ENCODE measurements at regions not wholly inside any gene's neighbourhood (a gene's known extent, or its start where the extent isn't known, plus 50 kb on each side); places are given as distances from the start of the nearest gene placed in this dataset.

DNA sequence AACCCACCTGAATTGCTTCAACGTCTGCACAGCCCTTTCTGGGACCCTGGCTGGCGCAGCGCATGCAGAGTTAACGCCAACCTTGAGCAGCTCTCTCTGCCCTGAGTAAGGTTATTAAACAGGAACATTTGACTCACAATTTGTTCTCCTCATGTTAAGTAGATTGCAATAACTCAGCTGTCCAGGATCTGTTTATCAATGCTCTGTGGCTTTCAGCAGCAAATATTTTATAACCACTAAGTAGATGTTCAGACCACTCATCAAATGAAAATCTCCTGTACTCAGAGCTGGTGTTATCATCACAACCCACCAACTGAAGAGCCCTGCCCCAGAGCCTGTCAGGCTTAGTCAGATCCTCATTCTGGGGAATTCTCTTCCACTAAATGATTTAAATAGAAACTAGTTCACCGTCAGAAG, 403.0 kb downstream of the ZNF608 start:
- DNase-seq (ENCODE audit: low read depth, low spot score) = no peak
- no peaks in the 10 kb centered on the region for H3K36me3 ChIP-seq (ENCODE audit: insufficient read depth, low read length)

DNA sequence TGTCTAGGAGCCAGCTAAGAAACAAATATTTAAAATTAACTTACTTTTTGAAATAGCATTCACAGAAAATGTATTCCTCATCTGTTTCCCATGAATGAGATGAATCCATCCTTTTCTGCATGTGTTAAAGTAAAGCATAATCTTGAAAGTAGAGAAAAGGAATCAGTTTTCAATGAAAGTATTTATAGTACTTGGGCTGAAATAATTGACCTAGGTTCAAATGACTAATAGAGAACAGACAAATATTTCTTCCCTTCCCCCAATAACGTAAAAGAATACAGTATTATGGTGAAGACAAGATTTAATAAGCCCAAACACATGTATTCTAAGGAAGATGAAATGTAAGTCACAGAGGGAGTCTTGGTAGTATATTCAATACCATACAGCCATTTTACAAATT, 403.5 kb downstream of the ZNF608 start:
- Histone ChIP-seq H3K27ac (no peak overlapping the region), H3K9ac (ENCODE audit: insufficient read length) (no peak overlapping the region)

More for the DNA sequence above, 403.0 kb downstream of the ZNF608 start:
- no peak overlapping the region for H3K9ac ChIP-seq (ENCODE audit: insufficient read length)
- no peak overlapping the region for H3K4me3 ChIP-seq
- no peaks in the 10 kb centered on the region for H3K9me3 ChIP-seq (ENCODE audit: low read depth, low read length)
- TF ChIP-seq EZH2 (IDR thresholded peaks at IDR 0.05) (no peak), POLR2AphosphoS5 (IDR thresholded peaks at IDR 0.05; ENCODE audit: borderline replicate concordance, low read depth, low read length) (no peak), FOXP2 (optimal IDR thresholded peaks at IDR 0.05; ENCODE audit: control extremely low read depth, extremely low read length, insufficient read depth) (no peak)
- H3K27ac ChIP-seq = no peak overlapping the region

DNA sequence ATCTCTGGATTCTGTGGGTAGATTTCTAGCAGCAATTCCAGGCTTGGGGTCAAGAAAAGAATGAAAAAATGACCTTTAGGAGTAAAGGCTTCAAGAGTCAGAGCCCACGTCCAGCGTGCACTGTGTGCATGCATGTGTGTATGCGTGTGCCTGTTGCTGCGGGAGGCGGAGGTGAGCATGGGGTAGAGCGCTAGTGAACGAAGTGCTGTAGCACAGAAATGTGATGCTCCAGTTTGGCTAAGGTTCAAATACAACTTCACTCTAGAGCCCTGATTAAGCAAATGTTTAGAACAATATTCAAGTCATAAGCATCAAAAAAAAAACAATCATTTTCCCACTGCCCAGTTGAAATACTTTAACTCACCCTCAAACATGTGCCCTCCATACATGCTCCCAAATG, 403.9 kb downstream of the ZNF608 start:
- Histone ChIP-seq H3K4me3 (no peak overlapping the region), H3K27ac (no peak overlapping the region), H3K9me3 (ENCODE audit: low read depth, low read length) (no peaks in the 10 kb centered on the region), H3K9ac (ENCODE audit: insufficient read length) (no peak overlapping the region), H3K36me3 (ENCODE audit: insufficient read depth, low read length) (no peaks in the 10 kb centered on the region)
- DNase-seq (ENCODE audit: low read depth, low spot score) = no peak
- TF ChIP-seq POLR2AphosphoS5 (IDR thresholded peaks at IDR 0.05; ENCODE audit: borderline replicate concordance, low read depth, low read length) (no peak), EZH2 (IDR thresholded peaks at IDR 0.05) (no peak), FOXP2 (optimal IDR thresholded peaks at IDR 0.05; ENCODE audit: control extremely low read depth, extremely low read length, insufficient read depth) (no peak)

More for the DNA sequence above, 403.5 kb downstream of the ZNF608 start:
- no peak for TF ChIP-seq POLR2AphosphoS5 (IDR thresholded peaks at IDR 0.05; ENCODE audit: borderline replicate concordance, low read depth, low read length)
- no peak for TF ChIP-seq EZH2 (IDR thresholded peaks at IDR 0.05)
- no peak for TF ChIP-seq FOXP2 (optimal IDR thresholded peaks at IDR 0.05; ENCODE audit: control extremely low read depth, extremely low read length, insufficient read depth)
- Histone ChIP-seq H3K9me3 (ENCODE audit: low read depth, low read length) (no peaks in the 10 kb centered on the region), H3K36me3 (ENCODE audit: insufficient read depth, low read length) (no peaks in the 10 kb centered on the region), H3K4me3 (no peak overlapping the region)
- DNase-seq (ENCODE audit: low read depth, low spot score) = no peak

DNA sequence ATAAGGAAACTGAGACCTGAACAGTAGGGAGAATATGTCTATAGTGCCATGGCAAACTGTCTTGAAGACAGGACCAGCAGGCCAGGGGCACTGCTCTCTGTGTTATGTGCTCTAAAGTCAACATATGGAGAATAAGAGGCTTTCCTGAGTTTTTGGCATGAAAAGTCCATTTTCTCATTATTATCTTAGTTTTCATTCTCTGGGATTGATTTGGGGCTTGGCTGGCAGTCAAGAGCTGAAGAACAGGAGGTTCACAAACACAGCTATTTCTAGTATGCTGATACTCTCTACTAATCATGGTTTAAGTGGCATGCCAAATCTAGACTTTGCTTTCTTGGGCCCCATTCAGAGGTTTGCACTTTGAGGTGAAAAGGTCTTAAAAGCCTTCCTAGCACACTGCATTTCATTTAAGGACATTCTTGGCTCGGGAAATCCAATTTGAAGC, 404.4 kb downstream of the ZNF608 start:
- Histone ChIP-seq H3K36me3 (ENCODE audit: insufficient read depth, low read length) (no peaks in the 10 kb centered on the region), H3K27ac (no peak overlapping the region), H3K4me3 (no peak overlapping the region), H3K9me3 (ENCODE audit: low read depth, low read length) (no peaks in the 10 kb centered on the region), H3K9ac (ENCODE audit: insufficient read length) (no peak overlapping the region)
- DNase-seq (ENCODE audit: low read depth, low spot score) = no peak
- TF ChIP-seq EZH2 (IDR thresholded peaks at IDR 0.05) (no peak), FOXP2 (optimal IDR thresholded peaks at IDR 0.05; ENCODE audit: control extremely low read depth, extremely low read length, insufficient read depth) (no peak), POLR2AphosphoS5 (IDR thresholded peaks at IDR 0.05; ENCODE audit: borderline replicate concordance, low read depth, low read length) (no peak)

DNA sequence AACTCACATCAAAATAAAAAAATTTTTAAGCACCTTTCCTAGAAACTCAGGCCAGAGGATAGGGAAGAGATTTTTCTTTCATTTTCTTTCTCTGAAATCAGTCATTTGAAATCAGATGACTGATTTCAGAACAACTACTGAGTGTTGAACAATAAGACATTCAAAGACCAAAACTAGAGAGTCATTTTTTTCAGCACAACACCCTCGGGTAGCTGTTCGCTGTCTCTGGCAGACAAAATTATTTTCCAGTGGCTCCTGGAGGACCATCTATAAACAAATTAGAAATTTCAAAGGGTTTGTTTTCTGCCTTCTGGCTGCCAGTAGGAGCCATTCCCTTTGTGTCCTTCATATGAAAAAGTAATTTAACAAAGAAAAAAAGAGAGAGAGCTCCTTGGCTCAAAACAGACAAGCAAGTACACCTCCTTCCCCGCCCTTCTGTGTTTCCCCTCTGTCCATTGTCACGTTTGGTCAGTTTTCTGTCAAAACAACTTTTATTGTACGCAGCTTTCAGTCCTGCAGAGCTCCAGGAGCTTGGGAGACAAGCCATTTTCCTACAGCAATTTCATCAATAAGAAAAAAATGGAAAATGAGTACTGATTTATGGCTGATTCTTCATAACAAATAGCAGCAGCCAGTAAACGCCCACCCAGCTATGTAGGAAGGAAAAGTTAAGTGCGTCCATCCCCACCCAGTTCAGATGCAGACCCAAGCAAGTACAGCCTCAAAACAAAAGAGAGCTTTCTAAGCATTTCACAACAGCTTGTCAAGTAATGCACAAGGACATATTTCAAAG, 405.2 kb downstream of the ZNF608 start:
- Histone ChIP-seq H3K9ac (ENCODE audit: insufficient read length) (no peak overlapping the region), H3K4me3 (no peak overlapping the region), H3K27ac (no peak overlapping the region), H3K36me3 (ENCODE audit: insufficient read depth, low read length) (no peaks in the 10 kb centered on the region), H3K9me3 (ENCODE audit: low read depth, low read length) (no peaks in the 10 kb centered on the region)
- DNase-seq (ENCODE audit: low read depth, low spot score) = no peak
- TF ChIP-seq EZH2 (IDR thresholded peaks at IDR 0.05) (no peak), POLR2AphosphoS5 (IDR thresholded peaks at IDR 0.05; ENCODE audit: borderline replicate concordance, low read depth, low read length) (no peak), FOXP2 (optimal IDR thresholded peaks at IDR 0.05; ENCODE audit: control extremely low read depth, extremely low read length, insufficient read depth) (no peak)

DNA sequence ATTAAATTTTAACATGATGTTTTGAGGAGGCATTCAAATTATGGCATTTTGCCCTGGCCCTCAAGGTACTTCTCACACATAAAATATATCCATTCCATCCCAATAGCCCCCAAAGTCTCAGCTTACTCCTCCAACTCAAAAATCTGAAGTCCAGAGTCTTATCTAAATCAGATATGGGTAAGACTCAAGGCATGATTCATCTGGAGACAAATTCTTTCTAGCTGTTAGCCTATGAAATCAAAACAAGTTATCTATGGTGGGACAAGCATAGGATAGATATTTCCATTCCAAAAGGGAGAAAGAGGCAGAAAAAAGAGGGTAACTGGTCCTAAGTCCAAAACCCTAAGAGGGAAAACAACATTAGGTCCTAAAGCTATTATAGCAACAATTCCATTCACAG, 408.4 kb downstream of the ZNF608 start:
- TF ChIP-seq EZH2 (IDR thresholded peaks at IDR 0.05) = no peak
- no peak for TF ChIP-seq FOXP2 (optimal IDR thresholded peaks at IDR 0.05; ENCODE audit: control extremely low read depth, extremely low read length, insufficient read depth)
- TF ChIP-seq POLR2AphosphoS5 (IDR thresholded peaks at IDR 0.05; ENCODE audit: borderline replicate concordance, low read depth, low read length) = no peak
- no peak overlapping the region for H3K4me3 ChIP-seq
- no peaks in the 10 kb centered on the region for H3K9me3 ChIP-seq (ENCODE audit: low read depth, low read length)
- DNase-seq (ENCODE audit: low read depth, low spot score) = no peak
- no peak overlapping the region for H3K9ac ChIP-seq (ENCODE audit: insufficient read length)
- H3K27ac ChIP-seq = no peak overlapping the region
- no peaks in the 10 kb centered on the region for H3K36me3 ChIP-seq (ENCODE audit: insufficient read depth, low read length)

DNA sequence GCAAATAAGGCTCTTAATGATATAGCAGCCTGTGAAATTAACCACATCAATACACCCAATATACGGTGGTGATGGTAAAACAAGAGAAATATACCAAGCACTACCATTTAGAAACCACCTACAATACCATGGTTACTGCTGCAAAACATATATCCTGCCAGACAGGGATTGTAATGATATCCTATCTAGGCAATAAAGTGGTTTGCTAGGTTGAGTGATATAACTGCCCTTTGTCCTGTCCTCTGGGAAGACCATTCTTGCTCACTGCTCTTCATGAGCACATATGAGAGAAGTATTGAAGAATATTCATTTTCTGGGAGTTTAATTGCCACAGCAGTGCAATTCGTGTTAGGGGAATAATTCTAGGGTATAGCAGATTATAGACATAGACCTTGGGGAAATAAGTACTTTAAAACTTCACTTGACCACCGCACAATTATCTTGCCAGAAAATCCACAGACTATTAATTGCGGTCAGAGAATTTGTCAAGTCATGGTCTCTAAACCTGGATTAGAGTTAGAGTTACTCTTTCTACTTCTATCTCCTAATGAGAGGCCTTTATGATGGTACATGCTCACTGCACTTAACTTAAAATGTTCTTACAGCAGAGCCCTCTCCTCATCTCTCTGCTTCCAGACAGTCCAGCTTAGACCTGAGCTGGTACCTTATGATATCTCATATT, 413.0 kb downstream of the ZNF608 start:
- Histone ChIP-seq H3K36me3 (ENCODE audit: insufficient read depth, low read length) (no peaks in the 10 kb centered on the region), H3K4me3 (no peak overlapping the region), H3K9me3 (ENCODE audit: low read depth, low read length) (no peaks in the 10 kb centered on the region), H3K9ac (ENCODE audit: insufficient read length) (no peak overlapping the region), H3K27ac (no peak overlapping the region)
- DNase-seq (ENCODE audit: low read depth, low spot score) = no peak
- TF ChIP-seq EZH2 (IDR thresholded peaks at IDR 0.05) (no peak), FOXP2 (optimal IDR thresholded peaks at IDR 0.05; ENCODE audit: control extremely low read depth, extremely low read length, insufficient read depth) (no peak), POLR2AphosphoS5 (IDR thresholded peaks at IDR 0.05; ENCODE audit: borderline replicate concordance, low read depth, low read length) (no peak)

DNA sequence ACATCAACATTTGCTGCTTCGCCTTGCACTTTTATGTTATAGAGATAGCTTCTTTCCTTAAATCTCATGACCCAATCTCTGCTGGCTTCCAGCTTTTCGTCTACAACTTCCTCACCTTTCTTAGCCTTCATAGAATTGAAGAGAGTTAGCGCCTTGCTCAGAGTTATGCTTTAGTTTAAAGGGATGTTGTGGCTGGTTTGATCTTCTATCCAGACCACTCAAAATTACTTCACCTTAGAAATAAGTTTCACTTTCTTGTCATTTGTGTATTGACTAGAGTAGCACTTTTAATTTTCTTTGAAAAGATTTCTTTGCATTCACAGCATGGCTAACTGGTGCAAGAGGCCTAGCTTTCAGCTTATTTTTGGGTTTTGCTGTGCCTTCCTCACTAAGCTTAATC, 414.2 kb downstream of the ZNF608 start:
- no peak for DNase-seq (ENCODE audit: low read depth, low spot score)
- no peak for TF ChIP-seq POLR2AphosphoS5 (IDR thresholded peaks at IDR 0.05; ENCODE audit: borderline replicate concordance, low read depth, low read length)
- TF ChIP-seq EZH2 (IDR thresholded peaks at IDR 0.05) = no peak
- no peak for TF ChIP-seq FOXP2 (optimal IDR thresholded peaks at IDR 0.05; ENCODE audit: control extremely low read depth, extremely low read length, insufficient read depth)
- Histone ChIP-seq H3K27ac (no peak overlapping the region), H3K9me3 (ENCODE audit: low read depth, low read length) (no peaks in the 10 kb centered on the region), H3K9ac (ENCODE audit: insufficient read length) (no peak overlapping the region), H3K36me3 (ENCODE audit: insufficient read depth, low read length) (no peaks in the 10 kb centered on the region), H3K4me3 (no peak overlapping the region)
